NCI-H1417 treated with DMSO at 0.1 percent for 48 hours (cell line): ENCODE measurements at regions not wholly inside any gene's neighbourhood (a gene's known extent, or its start where the extent isn't known, plus 50 kb on each side); places are given as distances from the start of the nearest gene placed in this dataset.

Experiments
- DNase-seq: peaks from one replicate; lab custom pipeline; 2025; lab: John Stamatoyannopoulos, UW

- no peak for DNase-seq
Observed at GRCh38 chr3:103906304-103906703, 1460.4 kb upstream of the ALCAM start.

DNA sequence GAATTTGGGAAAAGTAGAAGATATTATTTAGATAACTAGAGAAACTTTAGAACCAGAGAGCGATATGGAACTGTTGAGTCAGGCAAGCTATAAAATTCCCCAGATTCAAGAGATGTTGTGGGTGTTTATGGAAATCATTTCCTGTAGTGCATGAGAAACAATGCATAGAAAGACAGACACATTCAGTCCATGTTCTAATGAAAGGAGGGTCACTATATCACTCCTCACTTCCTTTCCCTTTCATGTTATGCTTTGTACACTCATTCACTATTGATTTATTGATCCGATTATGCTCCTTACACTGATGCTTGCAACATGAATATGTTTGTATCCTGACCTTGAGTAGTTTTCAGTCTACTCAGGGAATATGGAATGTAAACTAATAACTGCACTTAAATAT is 1459.9 kb upstream of the ALCAM start:
- DNase-seq = no peak

GRCh38 chr3:103907567-103907966 is 1459.1 kb upstream of the ALCAM start:
- no peak for DNase-seq

- DNase-seq = no peak
Observed at GRCh38 chr3:103909395-103909794, 1457.3 kb upstream of the ALCAM start.

DNA sequence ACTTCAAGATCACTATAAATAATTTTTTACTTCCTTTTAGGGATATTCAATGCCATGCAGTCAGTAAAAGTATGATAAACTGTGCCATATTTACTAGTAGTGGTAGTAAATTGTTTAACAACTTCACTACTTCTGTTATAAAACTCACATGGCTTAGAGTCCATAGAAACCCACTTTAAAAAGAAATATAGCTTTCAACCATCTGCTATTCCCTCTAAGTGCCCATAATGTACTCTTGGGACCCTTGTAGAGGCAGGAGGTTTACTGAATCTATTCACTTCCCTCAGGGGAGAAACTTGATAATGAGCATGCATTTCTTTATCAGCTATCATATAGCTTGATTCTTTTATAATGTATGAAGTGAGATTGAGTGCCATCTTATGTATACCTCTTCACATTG is 1448.4 kb upstream of the ALCAM start:
- DNase-seq = no peak

DNA sequence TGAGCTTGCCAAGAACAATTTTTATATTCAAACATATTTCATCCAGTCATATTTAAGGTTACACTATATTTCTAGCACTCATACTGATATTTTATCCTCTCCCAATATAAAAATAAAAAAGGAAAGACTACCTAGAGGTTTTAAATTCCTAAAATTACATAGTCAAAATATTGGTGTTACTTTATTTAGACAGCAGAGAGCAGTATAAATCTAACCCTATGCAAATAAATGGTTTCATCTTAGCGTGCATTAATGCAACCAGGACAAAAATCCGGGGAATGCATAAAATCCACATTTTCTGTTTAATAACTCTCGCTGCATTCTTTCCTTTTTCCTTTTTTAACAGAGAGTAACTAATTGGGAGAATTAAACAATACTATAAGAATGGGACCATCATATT is 1447.4 kb upstream of the ALCAM start:
- no peak for DNase-seq

GRCh38 chr3:103923907-103924306 is 1442.8 kb upstream of the ALCAM start:
- no peak for DNase-seq

DNA sequence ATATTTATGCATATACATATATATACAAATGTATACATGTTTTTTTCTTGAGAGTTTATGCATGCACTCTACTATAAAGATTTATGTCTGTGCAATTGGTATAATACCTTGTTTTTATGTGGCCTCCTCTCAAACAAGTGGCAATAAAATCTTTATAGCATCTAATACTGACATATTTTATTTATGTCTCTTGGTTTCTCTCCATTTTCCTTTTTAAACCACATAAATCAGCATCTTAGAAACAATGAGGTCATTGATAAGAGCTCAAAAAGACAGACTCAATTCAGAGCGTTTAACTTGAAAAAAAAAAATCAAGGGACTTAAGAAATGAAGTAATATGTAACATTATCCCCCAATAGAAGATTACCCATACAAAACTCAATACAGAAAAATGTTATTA is 1442.2 kb upstream of the ALCAM start:
- no peak for DNase-seq

- no peak for DNase-seq
Observed at GRCh38 chr3:103926936-103927335, 1439.8 kb upstream of the ALCAM start.

DNA sequence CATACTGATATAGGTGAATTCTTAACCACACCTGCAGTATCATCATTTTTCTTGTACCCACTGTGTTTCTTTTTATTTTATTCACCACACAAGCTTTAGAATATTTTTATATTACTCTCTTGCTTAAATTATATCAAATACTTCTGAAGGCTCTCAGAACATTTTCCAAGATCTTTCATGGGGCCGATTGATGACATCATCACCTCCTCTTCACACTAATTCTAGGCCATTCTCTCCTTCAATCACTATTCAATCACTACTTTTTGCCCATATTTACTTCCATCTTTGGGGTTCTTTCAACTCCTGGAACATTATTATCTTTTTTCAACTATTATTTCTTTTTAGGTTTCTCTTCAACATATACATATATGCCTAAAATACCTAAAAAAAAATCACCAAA is 1438.8 kb upstream of the ALCAM start:
- DNase-seq = no peak

- DNase-seq = no peak
Observed at GRCh38 chr3:103937094-103937493, 1429.6 kb upstream of the ALCAM start.

DNA sequence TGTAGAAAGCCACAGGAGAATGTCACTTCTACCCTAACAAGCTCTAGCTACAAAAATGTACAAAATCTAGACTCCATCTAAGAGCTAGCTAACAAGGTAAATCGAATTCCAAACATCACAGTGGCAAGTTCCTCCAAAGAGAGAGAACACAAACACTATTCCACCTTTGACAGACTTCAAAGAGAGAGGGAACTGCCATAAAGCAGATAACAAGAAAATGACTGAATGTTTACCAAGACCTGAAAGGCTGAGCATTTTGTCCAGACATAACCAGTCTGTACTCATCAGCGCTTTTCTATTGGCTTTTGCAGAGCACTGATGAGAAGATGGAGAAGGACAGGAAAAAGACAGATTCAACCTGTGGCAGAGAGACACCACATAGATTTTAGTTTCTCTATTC is 1419.6 kb upstream of the ALCAM start:
- DNase-seq = no peak

DNA sequence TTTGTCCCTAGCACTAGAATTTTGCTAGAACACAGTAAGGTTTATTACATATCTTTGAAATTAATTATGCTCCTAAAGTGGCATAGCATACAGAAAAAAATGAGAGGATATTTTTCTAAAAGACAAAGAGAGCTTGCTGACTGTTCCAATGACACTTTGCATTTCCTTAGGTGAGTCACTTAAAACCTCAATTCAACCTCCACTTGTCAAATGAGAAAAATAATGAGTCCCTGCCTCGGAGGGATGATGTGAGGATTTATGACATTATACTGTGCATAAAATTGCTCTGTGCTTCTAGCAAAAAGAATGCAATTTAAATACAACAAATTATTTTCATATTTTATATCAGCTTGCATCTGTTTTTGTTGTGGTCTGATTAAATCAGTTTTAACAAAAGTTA is 1417.0 kb upstream of the ALCAM start:
- no peak for DNase-seq

DNA sequence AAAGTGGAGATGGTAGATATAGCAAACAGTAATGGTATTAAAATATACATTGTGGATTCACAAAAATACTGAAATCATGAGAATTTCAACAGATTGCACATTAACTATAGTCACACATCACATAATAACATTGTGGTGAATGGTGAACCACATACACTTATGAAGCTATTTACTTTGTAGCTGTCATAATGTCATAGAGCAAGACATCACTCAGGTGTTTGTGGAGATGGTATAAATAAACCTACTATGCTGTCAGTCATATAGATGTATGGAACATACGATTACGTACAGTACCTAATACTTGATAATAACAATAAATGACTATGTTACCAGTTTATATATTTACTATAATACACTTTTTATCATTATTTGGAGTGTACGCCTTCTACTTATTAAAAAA is 1416.0 kb upstream of the ALCAM start:
- no peak for DNase-seq

- DNase-seq = no peak
Observed at GRCh38 chr3:103953796-103954195, 1412.9 kb upstream of the ALCAM start.

DNA sequence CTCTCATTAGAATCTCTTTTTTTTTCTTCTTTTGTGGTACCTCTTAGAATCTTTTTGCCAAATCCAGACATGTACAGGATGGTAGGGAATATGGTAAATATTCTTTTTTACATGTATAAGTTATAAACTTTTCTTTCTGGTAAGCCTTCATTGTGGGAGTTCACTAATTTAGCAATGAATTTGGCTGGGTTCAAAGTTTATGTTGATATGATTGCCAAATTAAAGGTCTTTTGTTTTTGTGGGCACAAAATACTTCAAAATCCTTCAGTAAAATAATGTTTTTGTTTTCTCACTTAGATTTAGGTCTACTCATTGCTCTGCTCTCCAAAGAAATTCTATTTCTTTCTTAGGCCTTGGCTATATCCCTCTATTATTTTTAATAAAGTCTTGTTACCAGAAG is 1405.9 kb upstream of the ALCAM start:
- no peak for DNase-seq

DNA sequence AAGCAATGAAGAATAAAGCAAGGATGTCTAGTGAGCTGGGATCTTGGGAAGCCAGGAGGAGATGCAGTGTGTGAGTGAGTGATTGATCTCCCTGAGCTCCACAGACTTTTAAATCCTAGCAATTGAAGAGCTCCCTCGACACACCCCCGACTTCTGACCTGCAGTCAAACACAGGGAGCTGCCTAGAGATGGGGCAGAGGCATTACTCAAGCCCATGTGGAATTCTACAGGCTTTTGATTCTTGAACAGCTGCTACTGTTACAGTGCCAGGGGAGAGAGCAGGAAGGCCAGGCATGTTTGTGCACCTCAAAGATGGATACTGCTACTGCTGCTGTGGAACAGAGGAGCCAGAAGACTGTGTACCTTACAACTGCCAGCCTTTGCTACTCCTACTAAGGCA is 1403.1 kb upstream of the ALCAM start:
- DNase-seq = no peak

GRCh38 chr3:103965764-103966163 is 1400.9 kb upstream of the ALCAM start:
- DNase-seq = no peak

- DNase-seq = no peak
Observed at GRCh38 chr3:103966749-103967148, 1400.0 kb upstream of the ALCAM start.

DNA sequence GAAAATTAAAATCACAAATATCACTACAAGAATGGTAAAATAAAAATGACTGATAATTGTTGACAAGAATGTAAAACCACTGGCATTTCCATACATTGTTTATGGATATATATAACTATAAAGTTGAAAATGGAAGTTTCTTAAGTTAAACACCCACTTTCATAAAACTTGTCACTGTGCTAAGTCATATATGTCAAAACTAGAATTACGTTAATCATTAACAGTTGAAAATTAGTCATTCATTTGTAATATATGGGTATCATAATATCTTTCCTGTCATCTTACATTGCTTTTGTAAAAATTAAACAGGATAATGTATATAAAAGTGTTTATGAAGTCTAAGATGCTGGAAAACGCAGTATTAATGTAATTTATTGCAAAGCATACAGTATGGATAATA is 1398.6 kb upstream of the ALCAM start:
- no peak for DNase-seq

GRCh38 chr3:103968751-103969150 is 1398.0 kb upstream of the ALCAM start:
- no peak for DNase-seq

DNA sequence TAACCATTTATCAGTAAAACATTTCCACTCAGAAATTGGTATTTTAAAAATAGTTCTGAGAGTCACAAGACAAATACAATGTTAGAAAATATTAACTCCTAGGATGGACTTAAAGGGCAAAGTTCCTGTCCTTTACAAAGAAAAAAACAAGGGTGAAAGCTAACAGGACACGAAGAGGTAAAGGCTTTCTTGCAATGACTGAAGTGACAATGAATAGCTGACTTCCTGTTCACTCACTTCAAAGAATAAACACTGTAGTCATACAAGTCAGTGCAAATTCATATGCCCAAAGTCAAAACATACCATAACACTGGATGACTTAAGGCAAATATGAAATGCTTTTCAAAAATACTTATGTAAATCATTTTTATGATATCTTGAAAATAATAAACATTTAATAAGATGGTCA is 1389.8 kb upstream of the ALCAM start:
- no peak for DNase-seq

DNA sequence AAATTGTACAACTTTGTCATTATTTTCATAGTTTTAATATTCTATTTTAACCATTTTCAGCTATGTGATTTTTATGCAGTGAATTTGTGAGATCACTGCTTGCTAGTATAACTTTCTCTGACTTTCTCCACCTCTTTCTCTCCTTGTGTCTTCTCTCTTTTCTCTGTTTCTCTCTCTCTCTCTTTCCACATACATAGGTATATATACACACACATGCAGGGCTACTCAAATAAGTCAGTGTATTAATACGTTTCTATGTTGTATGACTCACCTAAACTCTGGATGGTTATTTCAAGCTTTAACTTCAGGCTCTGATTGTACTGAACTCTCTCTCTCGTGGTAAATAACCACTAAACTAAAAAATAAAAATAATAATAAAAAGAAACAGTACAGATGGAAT is 1389.3 kb upstream of the ALCAM start:
- DNase-seq = no peak

DNA sequence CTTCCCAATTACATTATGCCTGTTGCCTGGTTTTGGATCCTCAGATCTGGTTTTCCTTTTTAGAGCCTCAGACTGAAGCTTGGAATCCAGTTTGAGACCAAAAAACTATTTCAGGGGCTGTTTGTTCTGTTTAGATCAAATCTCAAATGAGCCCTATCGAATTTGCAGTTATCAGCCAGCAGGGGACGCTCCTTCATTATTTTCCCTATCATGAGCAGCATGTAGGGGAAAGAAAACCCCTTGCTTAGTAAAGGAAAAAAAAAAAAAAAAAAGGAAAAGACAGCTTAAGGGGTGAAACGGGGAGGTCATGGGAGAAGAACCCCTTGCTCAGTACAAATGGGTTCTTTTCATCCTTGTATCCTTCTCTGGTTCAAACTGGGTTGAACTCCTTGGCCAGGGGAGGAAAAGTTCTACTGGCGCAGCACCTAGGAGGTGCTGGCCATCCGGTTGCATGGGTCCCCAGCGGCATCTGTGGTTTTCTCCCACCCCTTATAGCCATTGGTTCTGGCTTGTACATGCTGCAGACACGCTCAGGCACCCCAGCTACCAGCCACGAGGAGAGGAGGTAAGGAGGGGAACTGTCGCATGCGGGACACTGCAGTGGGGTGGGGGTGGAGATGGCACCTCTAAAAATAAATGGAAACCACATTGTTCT is 1375.1 kb upstream of the ALCAM start:
- no peak for DNase-seq

DNA sequence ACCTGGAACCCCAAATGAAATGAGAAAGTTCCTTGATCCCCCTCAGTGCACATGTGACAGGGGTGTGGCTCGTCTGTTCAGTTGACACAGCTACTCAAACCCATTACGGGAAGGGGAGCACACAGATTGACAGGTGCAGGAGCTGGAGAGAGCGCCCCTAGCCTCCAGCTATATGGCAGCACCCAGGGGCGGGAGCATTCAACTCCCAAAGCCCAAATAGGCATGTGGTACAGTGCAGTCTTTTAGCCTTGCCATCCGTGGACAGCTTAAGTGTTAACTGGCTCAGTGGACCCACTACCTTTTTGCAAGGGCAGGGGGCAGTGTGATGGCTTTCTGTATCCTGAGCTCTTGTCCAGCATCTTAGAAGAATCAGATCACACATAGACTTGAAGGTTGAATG is 1374.2 kb upstream of the ALCAM start:
- DNase-seq = no peak
